Fibroblast of skin of left quadriceps (primary cell): ENCODE measurements at regions not wholly inside any gene's neighbourhood (a gene's known extent, or its start where the extent isn't known, plus 50 kb on each side); places are given as distances from the start of the nearest gene placed in this dataset.
A peak's percentile ranks its signal among the peaks of the same experiment; 100 is the strongest.

Source experiments
- DNase-seq, 2 experiments: peaks; one replicate each; pipeline ENCODE4 v3.0.0-alpha.2; 2013; ENCODE audit warnings: low read depth in 2 of 2

GRCh38 chr21:26784974-26785373 is 60.2 kb downstream of the ADAMTS1 start:
- no peak for DNase-seq

DNA sequence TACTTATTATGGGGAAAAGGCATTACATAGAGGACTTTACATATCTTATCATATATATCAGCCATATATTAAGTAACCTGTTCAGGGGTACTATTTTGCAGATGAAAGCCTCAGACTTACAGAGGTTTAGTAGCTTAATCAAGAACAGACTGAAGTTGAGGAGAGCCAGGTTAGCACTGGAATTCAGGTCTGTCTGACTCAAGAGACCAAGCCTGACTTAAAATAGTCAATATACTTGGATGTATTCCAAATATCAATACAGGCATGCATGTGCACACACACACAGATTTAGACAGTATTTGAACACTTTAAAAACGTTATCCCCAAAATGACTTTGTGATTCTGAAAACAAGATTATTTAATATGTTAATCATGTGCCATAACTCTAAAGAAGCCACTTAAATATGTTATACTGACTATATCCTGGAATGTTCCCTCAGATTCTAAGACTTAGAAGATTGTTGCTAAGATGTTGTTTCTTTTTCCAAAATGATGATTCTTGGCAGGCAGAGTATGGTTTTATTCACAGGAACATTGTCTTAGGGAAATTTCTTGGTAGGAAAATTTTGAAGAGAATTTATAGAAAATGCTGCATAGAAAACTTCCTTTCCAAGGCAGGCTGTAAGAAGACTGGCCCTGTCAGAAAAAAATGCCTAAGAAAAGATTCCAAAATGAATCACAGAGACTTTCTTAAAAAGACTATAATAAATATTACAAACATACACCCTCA is 61.6 kb downstream of the ADAMTS1 start:
- no peak for DNase-seq

- DNase-seq, result no peak
These were observed 62.5 kb downstream of the ADAMTS1 start for GRCh38 chr21:26782747-26783146.

- DNase-seq, result no peak
These were observed 62.9 kb downstream of the ADAMTS1 start for GRCh38 chr21:26782331-26782730.

- DNase-seq, result no peak
These were observed 63.9 kb downstream of the ADAMTS1 start for GRCh38 chr21:26781331-26781730.

- DNase-seq, result no peak
These were observed 68.0 kb downstream of the ADAMTS1 start for GRCh38 chr21:26777166-26777565.

DNA sequence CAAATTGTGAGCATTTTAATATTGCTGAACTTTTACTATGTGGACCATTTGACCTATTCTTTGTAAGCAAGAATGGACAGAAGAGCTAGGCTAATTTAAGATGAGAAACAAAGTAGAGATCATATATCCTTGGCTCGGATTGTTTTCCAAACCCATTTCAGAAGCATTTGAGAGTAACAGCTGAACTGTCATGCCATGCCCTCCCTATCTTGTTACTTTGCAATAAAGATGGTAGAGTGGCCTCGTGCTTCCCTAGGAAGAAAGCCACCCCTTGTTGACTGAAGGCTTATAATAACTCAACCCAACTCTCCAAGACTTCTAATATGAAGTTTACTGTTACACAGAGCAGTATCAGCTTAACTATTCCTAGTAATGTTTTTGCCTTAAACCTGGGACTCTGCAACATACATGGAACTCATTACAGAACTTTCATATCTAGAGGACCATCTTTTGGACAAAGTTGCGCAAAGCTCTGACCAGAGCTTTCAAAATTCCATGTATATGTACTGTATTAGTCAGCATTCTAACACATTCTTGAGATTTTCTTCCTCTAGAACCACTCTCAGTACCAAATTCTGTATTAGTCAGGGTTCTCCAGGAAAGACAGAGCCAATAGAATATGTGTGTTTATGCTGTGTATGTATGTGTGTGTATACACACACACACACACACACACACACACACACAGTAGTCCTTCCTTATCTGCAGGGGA is 68.7 kb downstream of the ADAMTS1 start:
- peak; percentile 33 to 36 for DNase-seq

DNA sequence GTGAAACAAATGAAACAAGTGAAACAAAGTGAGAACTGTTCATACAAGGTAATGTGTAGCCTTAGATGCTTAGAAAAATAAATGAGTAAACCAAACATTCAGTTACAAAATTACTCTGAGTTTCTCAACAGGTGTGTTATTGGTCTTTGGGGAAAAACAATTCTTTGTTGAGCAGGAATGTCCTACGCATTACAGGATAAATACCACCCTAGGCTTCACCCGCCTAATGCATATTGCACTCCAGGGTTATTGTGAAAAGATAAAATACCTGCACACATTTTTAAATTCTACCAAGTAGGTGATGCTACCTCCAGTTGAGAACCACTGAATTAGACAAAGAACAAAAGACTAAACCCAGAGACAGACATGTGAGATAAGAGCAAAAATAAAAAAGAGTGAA is 72.2 kb downstream of the ADAMTS1 start:
- DNase-seq, result no peak

DNA sequence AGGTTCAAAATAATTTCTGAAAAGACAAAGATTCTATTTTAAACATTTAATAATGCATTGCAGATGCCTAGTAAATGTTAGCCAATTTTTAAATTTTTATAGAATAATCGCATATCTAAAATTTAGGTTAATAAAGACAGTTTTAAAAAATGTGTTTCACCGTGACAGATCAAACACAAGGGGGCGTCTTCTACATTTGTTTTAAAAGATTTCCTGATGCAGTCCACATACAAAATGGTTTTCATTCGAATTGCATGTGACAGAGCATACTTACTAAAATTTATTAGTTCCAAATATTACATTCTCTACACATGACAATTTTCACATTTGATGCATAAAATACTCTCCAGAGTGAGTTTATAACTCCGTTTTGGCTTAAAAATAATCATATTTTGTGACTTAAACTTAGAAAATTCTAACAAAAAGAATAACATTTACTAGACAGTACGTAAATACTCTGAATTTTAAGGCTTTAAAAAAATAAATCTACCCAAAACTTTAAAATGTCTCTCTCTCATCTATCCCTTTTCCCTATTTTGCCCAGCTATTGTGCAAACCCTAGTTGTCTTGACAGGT is 75.5 kb downstream of the ADAMTS1 start:
- DNase-seq, result peak; percentile 42 to 43

GRCh38 chr21:26766826-26767325 is 78.3 kb downstream of the ADAMTS1 start:
- DNase-seq, result no peak

GRCh38 chr21:26761174-26761915 is 83.9 kb downstream of the ADAMTS1 start:
- no peak for DNase-seq

DNA sequence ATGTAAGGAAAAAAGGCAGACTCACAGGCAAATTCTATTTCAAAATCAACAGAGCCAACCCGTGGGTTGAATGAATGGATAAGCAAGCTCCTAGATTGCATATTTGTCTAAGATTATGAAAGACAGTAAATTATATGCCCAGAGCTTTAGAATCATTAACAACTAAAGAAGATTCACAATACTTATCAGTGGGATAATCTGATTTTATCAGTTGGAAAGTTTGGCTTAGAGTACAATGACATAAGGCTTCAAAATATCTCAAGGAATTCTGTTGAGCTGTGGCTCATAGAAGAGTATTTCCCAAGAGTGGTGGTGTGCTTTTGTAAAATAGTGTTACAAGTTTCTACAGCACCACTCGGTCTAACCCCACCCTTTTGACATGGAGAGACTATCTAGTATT is 85.5 kb downstream of the ADAMTS1 start:
- no peak for DNase-seq

- DNase-seq, result no peak
These were observed 86.9 kb downstream of the ADAMTS1 start for GRCh38 chr21:26758083-26758880.

DNA sequence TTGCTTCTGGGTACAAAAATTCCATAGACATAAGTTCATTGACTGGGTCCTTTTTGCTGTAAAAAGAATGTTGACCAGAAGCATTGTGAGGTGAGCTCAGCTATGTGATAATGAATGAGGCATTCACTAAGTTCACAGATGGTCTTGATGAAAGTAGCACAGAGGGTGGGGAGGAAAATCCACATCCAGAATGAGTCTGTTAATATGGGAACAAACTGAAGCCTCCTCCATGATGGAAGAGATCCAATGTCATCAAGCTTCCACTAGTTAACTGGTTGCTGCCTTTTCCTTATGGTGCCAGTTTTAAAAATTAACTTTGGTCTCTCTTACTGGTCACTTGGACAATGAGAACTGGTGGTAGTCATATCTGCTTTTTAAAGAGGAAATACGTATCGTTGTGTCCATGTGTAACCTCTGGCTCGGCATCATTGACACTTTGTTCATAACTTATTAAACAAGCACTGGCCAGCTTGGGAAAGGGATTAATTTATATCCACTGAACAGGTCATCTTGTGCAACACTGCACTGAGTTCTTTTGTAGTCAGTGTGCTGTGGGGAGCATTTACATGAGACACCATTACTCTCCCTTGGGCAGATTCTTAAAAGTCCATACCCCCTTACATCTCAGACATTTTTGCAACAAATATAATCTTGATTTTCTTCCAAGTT is 88.6 kb downstream of the ADAMTS1 start:
- peak; percentile 61 to 62 for DNase-seq

GRCh38 chr21:26754853-26755252 is 90.4 kb downstream of the ADAMTS1 start:
- no peak for DNase-seq

DNA sequence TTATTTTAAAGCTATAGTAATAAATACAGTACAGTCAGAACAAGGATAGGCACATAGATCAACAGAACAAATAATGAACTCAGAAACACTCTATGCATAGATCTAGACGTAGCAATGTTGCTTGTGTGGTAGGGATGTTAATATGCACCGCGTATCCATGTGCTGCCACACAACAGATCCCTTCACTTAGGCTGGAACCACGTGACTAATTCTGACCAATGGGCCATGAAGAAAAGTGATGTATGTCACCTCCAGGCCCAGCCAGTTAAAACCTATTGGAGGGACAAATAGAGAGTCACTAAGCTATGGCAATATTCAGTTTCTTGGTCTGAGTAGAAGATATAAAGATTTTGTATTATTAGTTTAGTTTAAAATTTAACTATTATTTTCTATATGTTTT is 91.4 kb downstream of the ADAMTS1 start:
- no peak for DNase-seq

DNA sequence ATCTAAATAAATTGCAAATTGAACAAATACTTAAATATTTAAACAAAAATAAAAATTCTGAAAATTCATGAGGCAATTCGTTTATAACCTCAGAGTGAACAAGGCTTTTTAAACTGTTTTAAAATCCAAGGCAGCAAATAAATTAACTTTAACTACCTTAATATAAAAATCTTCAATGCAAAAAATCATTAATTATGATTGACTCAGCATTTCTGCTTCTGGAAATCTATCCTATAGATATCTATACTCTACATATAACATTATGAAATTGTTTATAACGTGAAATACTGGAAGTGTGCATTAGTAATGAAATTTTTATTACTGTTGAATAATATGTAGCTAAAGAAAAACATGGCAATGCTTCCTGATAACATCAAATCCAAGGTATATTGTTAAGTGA is 92.4 kb downstream of the ADAMTS1 start:
- DNase-seq, result no peak

DNA sequence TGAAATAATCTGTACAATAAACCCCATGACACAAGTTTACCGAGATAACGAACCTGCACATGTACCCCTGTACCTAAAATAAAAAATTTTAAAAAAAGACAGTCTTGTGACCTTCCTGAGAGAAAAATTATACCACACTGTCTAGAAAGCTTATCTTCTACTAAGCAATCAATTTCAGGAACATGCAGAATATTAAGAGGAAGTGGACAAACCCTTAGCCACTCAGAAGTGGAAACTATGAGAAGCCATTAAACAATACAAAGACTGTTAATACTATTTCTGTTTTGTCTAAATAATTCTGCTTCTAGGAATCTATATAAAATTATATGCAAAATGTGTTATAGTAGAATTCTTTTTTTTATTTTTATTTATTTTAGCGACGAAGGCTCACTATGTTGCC is 93.9 kb downstream of the ADAMTS1 start:
- no peak for DNase-seq

DNA sequence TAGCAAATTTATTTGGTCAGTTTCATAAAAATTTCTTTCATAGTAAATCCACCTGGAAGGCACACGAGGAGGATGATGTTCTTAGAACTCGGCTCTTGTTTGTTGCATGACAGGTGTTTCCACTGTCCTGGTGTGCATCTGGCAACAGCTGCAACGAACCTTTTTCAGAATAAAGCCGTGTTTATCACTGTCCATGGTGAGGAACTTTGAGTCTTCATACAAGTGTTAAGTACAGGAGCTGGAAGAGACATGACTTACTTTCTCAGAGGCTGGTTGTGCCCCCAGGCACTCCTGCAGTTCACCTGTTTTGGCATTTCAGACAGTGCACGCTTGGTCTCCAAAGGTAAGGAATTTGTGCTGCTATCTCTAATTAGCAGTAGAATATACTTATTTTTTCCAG is 97.1 kb downstream of the ADAMTS1 start:
- no peak for DNase-seq

GRCh38 chr21:26747216-26747615 is 98.0 kb downstream of the ADAMTS1 start:
- no peak for DNase-seq

DNA sequence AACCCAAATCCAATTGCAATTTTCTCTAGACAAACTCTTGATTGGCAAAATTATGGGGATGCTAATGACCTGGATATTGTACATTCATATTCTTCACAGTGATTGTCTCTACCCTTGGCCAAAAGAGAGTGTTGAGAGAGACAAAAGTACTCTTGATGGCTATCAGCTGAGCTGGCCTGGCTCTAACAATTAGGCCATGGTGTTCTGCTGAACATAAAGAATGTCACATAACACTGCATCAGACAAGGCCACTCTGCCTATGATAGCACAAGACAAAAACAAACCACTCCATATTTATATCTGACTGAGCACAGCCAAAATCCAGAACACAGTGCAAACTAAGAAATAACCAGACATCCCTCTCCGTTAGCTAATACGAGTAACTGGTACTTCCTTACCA is 101.7 kb downstream of the ADAMTS1 start:
- DNase-seq, result no peak
